ENCODE measurements at regions not wholly inside any gene's neighbourhood (a gene's known extent, or its start where the extent isn't known, plus 50 kb on each side); places are given as distances from the start of the nearest gene placed in this dataset.

- TF ChIP-seq POLR2A (IDR thresholded peaks at IDR 0.05; ENCODE audit: low read length) (no peak), GATA1 (IDR thresholded peaks at IDR 0.05; ENCODE audit: low read depth, low read length) (no peak)
Measured at GRCh38 chr14:98896449-98896848, 375.5 kb downstream of the BCL11B start.

All from erythroblast (primary cell).